RWPE2 (cell line): ENCODE measurements at regions not wholly inside any gene's neighbourhood (a gene's known extent, or its start where the extent isn't known, plus 50 kb on each side); places are given as distances from the start of the nearest gene placed in this dataset.

Source experiments
- ATAC-seq: fragments of 200-7000 bp; cut with Tn5 transposase; 3 replicates; pipeline ENCODE4 v1.9.1; 2021; ENCODE audit warnings: low read depth
- DNase-seq: peaks from one replicate; pipeline ENCODE4 v3.0.0-alpha.2; 2020; ENCODE audit warnings: low spot score
- H3K27ac ChIP-seq: fragments of 450-650 bp; 2 replicates; pipeline ENCODE4 v1.5.1; 2017; ENCODE audit warnings: mild to moderate bottlenecking; ENCODE audit not compliant: poor library complexity, severe bottlenecking
- H3K27me3 ChIP-seq: fragments of 250-450 bp; sonication (Bioruptor Pico); 2 replicates; pipeline ENCODE4 v1.5.1; 2021; ENCODE audit warnings: mild to moderate bottlenecking, moderate library complexity; ENCODE audit not compliant: insufficient read depth, poor library complexity, severe bottlenecking
- H3K36me3 ChIP-seq: fragments of 250-450 bp; sonication (Bioruptor Pico); 2 replicates; pipeline ENCODE4 v1.5.1; 2020; ENCODE audit warnings: low read depth, mild to moderate bottlenecking, moderate library complexity
- H3K4me1 ChIP-seq: fragments of 250-450 bp; sonication (Bioruptor Pico); 2 replicates; pipeline ENCODE4 v1.5.1; 2021; ENCODE audit warnings: mild to moderate bottlenecking, moderate library complexity; ENCODE audit not compliant: insufficient read depth, poor library complexity, severe bottlenecking
- H3K4me3 ChIP-seq: fragments of 250-450 bp; sonication (Bioruptor Pico); 2 replicates; pipeline ENCODE4 v1.5.1; 2021; ENCODE audit warnings: mild to moderate bottlenecking, moderate library complexity; ENCODE audit not compliant: severe bottlenecking
- H3K9me3 ChIP-seq: fragments of 250-450 bp; sonication (Bioruptor Pico); 2 replicates; pipeline ENCODE4 v1.5.1; 2021; ENCODE audit warnings: mild to moderate bottlenecking, moderate library complexity; ENCODE audit not compliant: severe bottlenecking
- CTCF ChIP-seq: fragments of 450-650 bp; IDR thresholded peaks from one replicate; pipeline ENCODE4 v1.5.1; 2017; ENCODE audit warnings: mild to moderate bottlenecking, moderate library complexity; ENCODE audit not compliant: poor library complexity, severe bottlenecking

DNA sequence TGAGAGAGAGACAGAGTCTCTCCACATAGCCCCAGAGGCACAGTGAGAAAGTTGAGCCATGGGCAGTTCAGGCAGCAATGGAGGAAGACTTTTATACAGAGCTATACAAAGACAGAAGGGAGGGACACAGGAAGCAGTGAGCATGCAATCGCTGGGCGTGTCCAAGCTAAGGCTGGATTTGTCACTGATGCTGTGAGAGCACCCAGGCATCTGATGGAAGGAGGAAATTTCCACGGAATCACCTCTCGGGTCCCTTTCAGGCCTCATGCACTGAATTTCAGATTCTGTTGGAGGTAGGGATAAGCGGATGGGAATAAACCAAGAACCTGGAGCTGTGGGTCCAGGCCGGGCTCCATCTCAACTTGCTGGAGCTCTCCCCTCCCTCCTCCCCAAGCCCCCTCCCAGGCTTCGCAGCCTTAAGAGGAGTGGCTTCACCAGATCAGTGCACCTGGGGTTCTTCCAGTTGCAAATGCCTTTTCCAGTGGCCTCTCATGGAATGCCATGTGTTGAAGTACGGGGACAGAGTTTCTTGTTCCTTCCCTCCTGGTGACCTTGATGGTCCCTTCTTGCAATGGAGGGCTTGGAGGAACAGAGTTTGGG, 114.8 kb upstream of the ALDH1B1 start:
- no peak overlapping the region for H3K27ac ChIP-seq
- no peak for TF ChIP-seq CTCF
- H3K4me1 ChIP-seq: no peaks in the 10 kb centered on the region
- H3K27me3 ChIP-seq: no peaks in the 10 kb centered on the region
- DNase-seq: no peak
- no peaks in the 10 kb centered on the region for H3K9me3 ChIP-seq
- H3K4me3 ChIP-seq: no peak overlapping the region
- ATAC-seq: no peak
- H3K36me3 ChIP-seq: no peaks in the 10 kb centered on the region

GRCh38 chr9:38276771-38277439, 115.6 kb upstream of the ALDH1B1 start:
- Histone ChIP-seq H3K27me3 (no peaks in the 10 kb centered on the region), H3K4me3 (no peak overlapping the region), H3K4me1 (no peaks in the 10 kb centered on the region), H3K9me3 (no peaks in the 10 kb centered on the region), H3K27ac (no peak overlapping the region), H3K36me3 (no peaks in the 10 kb centered on the region)
- TF ChIP-seq CTCF: no peak
- no peak for DNase-seq
- ATAC-seq: no peak

DNA sequence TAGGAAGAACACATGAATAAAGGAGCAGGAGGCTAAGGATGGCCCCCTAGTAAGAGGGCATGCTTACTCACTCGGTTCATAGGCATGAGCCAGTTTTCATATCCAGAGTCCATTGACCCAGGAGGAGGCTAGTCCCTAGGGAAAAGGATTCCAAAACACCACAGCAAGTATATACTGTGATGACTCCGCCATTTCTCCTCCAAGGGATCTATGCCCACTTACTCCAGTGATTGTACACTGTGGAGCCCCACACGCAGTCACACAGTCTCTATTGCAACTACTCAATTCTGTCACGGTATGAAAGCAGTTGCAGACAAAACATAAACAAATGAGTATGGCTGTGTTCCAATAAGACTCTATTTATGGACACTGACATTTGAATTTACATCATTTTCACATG, 117.7 kb upstream of the ALDH1B1 start:
- no peak overlapping the region for H3K27ac ChIP-seq
- H3K27me3 ChIP-seq: no peaks in the 10 kb centered on the region
- no peaks in the 10 kb centered on the region for H3K36me3 ChIP-seq
- H3K4me3 ChIP-seq: no peak overlapping the region
- no peaks in the 10 kb centered on the region for H3K9me3 ChIP-seq
- no peak for TF ChIP-seq CTCF
- H3K4me1 ChIP-seq: no peaks in the 10 kb centered on the region
- DNase-seq: no peak
- ATAC-seq: no peak

DNA sequence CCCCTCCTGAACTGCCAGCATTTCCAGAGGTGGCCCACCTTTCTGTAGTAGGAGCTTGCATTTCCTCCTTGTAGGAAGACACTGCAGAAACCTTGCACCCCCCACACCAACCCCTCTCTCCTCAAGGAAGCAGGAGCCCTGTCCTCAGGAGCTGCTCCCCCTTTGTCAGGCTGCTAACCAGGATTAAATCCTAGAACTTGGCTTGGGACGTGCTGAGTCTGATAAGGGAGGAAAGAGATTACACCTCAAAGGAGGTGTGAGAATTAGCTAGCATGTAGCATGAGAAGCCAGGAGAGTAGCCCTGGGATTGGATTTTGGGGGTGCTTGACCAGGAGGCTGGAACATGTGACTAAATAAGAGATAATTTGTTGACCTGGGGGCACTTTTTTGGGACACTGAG, 119.8 kb upstream of the ALDH1B1 start:
- Histone ChIP-seq H3K27me3 (no peaks in the 10 kb centered on the region), H3K4me3 (no peak overlapping the region), H3K27ac (no peak overlapping the region), H3K9me3 (no peaks in the 10 kb centered on the region), H3K4me1 (no peaks in the 10 kb centered on the region), H3K36me3 (no peaks in the 10 kb centered on the region)
- DNase-seq (no peak), ATAC-seq (no peak)
- no peak for TF ChIP-seq CTCF

- ATAC-seq (no peak), DNase-seq (no peak)
- Histone ChIP-seq H3K4me3 (no peak overlapping the region), H3K9me3 (no peaks in the 10 kb centered on the region), H3K27me3 (no peaks in the 10 kb centered on the region), H3K4me1 (no peaks in the 10 kb centered on the region), H3K27ac (no peak overlapping the region), H3K36me3 (no peaks in the 10 kb centered on the region)
- TF ChIP-seq CTCF: no peak
Measured at GRCh38 chr9:38271666-38272241, 120.7 kb upstream of the ALDH1B1 start.
